HG03469 (cell line): ENCODE measurements at regions not wholly inside any gene's neighbourhood (a gene's known extent, or its start where the extent isn't known, plus 50 kb on each side); places are given as distances from the start of the nearest gene placed in this dataset.
A peak's percentile ranks its signal among the peaks of the same experiment; 100 is the strongest.

Experiments used
- ATAC-seq: cut with Tn5 transposase; IDR thresholded peaks from one replicate; pipeline ENCODE4 v1.9.1; 2021; ENCODE audit warnings: mild to moderate bottlenecking, moderate library complexity, moderate number of reproducible peaks; ENCODE audit not compliant: unreplicated experiment

DNA sequence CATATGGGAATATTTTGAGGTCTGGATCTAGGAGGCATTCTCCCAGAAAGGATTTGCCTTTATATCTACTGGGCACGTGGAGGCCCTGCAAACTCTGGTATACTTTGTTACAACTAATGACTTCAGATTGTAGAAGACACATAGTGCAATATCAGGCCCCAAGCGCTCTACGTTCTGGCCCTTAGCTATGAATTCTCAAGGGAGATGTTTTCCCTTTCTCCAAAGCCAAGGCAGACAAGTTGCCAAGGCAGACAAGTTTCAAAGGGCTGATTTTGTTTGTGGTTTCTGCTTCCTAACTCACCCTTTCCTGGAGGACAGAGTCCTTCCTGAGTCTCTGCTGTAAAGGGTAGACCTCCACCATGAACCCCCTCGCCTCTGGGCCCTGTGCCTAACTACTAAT lies 99.4 kb upstream of the CTTNBP2 start:
- ATAC-seq, result no peak

DNA sequence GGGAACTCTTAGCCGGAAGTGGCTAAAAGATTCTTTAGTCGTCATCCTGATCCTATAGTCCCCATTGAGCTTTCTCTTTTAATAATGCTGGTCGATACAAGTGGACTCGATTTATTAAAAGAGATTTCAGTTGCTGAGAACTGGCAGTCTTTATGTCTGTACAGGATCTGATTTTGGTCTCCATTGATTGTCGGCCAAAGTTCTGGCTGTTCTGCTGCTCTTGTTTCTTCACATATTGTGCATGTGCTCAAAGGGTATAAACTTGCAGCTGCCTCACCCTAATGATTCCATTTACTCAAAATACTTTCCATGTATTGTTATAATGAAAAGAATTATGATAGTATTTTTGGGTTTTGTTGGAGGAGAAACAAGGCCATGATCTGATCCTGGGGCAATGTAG lies 100.7 kb upstream of the CTTNBP2 start:
- ATAC-seq, result no peak

DNA sequence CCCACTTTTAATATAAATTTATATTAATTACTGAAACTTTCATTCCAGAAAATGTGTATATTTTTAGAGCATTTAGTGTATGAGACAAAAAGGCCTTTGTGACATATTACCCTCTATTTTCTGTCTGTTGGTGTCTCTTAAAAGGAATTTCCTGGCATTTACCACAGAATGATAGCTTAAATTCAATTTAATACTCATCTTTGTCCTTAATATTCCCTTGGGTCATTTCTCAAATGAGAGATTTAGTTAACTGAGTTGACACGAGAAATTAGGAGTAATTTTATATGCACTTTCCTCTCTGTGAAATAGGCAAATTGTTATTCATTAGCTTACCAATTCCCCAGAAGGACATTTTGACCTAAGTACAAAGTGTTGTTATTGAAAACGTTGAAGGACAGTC lies 101.7 kb upstream of the CTTNBP2 start:
- no peak for ATAC-seq

DNA sequence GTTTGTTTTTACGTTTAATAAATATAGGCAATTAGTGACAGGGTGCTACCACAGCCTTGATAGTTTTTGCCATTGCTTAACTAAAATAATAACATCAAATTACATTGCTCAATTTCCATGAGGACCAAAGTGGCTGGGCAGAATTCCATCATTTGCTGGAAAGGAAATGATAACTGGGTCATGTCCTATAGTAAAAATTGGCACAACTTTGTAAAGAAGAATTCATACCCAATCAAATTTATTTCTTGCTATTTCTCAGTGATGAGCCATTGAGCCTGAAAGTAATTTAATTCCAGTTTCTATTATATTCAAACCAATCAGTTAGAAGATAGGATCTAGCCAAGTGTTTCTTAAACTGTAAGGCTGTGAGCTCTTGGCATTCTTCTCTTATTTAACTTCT lies 102.2 kb upstream of the CTTNBP2 start:
- ATAC-seq, result no peak

DNA sequence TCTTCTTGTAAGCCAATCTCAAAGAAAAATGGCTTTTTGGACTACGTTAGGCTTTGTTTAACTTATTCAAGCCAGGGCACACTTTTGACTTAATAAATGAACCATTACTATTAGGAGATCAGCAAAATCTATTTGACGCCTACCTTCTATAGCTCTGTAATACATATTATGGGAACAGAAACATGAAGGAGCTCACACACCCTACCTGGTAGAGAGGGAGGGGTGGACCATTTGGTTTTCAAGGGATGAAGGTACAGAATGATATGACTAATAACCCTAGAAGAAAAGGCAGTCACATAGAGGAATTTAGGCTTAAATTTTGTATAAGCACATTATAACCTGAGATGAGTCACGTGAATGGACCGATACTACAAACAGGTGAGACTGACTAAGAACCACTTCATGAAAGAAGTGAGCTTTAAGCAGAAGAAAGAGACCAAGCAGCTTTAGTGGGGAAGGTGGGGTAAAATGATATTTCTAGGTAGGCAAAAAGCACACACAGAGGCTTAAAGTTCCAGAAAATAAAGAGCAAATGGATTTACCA lies 106.8 kb upstream of the CTTNBP2 start:
- ATAC-seq, result no peak

DNA sequence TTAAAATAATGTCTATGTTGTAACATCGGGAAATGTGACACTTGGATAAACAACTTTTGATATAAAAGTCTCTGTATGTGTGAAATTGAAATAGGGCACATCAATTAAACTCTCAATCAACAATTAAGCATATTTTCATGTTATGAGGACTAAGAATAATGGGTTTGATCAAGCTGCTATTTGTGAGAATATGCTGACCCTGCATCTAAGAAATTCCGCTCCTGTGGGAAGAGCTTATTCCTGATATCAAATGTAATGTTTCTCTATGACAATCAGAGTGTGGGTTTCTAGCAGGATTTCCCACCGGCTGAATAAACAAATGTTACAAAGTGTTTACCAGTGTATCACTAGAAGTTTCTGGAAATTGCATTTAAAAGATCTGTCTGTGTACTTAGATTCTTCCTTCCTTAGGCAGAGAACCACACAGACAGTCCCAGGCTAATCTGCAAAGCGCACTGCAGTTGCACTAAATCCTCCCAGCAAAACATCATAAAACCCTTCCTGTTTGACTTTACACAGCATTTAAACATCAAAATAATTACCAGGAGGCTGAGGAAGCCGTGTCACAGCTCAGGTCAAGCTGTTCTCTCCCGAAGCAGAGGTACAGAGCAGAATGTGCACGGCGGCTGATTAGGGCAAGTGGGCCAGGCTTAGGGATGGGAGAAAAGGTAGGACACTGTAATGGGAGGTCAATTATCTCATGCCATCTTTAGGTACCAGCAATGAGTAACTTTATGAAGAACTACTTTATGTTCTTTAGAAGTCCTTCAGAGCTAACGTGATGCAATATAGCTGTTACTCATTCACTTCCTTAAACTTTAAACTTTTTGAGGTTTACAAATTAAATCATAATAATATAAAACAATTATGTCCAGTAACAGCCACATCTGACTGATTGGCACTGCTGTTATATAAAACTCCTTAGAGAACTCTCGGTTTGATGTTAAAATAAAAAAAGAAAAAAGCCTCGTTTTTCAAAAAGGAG lies 109.1 kb upstream of the CTTNBP2 start:
- no peak for ATAC-seq

DNA sequence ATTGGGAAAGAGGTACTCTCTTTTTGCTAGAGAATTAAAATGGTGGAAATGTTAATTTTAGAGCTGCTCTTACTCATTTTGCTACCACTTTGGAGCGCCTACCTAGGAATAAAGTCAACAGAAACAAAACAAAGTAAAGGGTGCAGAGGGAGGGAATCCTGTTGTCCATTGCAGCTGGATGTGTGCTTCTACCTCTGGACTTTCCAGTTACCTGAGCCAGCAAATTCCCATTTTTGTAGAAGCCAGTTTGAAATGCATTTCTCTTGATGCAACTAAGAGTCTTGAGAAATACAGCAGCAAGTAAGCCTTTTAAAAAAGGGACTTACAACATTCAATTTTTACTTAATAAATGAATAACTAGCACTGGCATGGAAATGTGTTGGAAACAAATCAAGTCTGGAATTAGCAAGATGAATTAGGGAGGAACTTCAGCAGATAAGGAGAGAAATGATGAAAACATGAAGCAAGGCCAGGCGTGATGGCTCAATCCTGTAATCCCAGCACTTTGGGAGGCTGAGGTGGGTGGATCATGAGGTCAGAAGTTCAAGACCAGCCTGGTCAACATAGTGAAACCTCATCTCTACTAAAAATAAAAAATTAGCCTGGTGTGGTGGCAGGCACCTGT lies 113.5 kb upstream of the CTTNBP2 start:
- no peak for ATAC-seq

DNA sequence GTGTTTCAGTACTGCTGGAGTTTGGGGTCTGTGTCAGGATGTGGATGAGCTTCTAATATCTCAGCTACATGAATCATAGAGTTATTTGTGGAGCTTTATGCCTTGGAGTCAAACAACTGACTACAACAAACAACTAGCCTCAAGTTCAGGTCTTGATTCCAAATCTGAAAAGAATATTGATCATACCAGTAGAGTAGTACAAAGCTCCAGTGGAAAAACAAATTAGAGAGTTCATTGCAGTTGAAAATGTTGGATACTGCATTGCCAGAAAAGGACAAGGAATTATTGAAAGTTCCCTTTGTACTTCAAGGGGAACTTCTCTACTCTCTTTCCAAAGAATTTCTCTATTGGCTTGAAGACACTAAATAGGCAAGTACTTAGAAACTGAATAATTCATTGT lies 117.6 kb upstream of the CTTNBP2 start:
- ATAC-seq, result no peak

DNA sequence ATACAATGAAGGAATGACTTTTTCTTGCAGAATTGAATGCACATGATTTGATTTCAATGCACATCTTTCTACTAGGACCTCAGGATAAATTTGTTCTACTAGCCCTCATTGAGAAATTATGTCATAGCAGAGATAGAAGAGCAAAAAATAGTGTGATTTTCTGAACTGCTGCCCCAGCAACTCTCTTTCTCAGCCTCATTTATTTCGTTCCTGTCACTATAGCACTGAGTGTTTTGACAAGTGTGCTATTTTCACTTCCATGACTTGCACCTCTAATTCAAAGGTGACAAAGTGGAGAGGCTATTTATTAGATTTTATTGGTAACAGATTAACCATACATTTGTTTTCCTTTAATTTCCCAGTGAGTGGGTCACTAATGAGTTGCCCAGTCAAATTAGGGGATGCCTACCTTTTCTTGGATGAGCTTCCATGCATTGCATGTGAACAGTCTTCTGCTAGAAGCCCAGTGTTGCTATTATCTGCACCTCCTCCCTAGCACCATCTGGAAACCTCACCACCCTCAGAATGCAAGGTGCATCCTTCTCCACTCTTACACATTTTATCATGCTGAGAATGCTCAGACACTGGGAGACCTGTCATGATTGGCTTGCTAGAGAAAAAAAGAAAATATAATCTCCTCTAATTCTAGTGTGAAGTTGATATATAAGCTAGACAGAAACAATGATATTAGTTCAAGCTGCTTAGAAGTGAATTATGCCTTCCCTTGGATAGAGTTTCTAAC lies 119.6 kb upstream of the CTTNBP2 start:
- no peak for ATAC-seq

DNA sequence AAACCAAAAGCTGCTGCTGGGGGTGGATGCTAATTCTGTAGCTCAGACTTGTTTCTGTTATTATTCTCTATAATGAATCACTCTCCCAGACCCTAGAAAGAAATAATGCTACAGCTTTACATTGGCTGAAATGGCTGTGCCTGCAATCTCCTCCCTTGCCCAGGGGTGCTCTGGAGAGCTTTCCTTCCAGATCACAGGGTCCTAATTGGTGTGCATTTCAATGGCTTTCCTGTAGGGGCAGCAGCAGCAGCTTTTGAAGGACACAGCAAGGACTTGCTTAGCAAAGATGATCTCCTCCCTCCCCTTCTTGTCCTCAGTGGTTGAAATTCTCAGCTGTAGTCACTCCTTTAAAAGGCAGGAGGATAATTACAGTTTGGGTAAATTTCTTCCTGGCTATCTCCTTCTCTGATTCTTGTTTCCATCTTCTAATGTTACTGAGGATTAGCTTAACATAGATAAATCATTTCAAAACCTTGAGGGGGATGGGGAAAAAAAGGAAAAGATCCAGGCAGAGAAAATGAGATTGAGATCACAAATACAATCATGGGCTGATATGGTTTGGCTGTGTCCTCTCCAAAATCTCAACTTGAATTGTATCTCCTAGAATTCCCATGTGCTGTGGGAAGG lies 120.2 kb upstream of the CTTNBP2 start:
- peak; percentile 98 for ATAC-seq

DNA sequence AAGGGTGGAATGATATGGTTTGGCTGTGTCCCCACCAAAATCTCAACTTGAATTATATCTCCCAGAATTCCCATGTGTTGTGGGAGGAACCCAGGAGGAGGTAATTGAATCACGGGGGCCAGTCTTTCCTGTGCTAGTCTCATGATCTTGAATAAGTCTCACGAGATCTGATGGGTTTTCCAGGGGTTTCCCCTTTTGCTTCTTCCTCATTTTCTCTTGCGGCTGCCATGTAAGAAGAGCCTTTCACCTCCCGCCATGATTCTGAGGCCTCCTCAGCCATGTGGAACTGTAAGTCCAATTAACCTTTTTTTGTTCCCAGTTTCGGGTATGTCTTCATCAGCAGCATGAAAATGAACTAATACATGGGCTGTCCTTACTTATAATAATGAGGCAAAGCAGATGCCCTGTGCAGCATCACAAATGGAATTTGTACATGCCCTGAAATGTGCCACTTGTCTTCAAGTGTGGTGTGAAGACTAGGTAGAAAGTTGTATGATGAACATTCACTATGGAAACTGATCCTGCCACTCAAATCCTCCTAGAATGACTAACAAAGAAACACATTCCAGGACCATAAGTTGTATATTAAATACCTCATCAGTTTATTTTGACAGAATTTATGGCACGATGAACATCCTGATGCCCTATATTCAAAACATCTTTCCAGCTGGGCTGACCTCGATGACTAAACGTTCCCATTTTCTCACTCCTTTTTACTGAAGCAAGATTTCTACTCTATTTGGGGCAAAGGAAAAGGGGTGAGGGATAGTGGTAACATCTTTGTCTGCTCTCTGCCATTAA lies 122.8 kb upstream of the CTTNBP2 start:
- no peak for ATAC-seq

DNA sequence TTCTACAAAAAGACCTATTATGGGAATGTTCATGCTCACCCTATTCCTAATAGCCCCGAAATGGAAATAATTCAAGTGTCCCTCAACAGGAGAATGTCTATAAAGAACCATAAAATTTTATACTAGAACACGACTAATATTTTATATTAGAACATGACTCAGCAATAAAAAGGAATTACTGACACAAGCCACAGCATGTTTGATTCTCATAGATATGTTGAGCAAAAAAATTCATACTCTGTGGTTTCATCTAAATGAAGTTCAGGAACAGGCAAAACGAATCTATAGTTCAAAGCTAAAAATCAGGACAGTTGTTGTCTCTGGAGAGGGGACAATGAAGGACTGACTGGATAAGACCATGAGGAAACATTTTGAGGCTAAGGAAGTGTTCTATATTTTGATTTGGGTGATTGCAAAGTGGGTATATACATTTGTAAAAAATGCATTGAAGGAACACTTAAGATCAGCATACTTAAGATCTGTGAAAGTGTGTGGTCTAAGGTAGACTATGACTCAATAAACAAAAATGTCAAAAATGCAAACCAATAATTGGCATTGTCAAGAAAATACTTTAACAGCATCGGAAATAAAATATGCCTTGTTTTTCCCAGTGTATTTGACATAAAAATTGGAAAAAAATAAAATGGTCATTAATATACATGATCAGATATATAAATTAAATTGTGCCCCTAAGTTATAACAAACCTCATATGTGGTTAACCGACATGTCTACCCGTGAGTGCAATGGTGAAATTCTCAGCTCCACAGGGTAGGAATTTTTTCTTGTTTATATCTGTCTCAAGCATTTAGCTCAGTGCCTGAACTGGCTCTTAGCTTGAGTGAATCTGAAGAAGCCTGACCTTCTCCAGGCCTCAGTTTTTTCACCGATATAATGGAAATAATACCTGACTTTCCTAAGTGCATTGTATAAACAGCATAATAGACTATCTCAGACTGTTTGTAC lies 124.9 kb upstream of the CTTNBP2 start:
- no peak for ATAC-seq

DNA sequence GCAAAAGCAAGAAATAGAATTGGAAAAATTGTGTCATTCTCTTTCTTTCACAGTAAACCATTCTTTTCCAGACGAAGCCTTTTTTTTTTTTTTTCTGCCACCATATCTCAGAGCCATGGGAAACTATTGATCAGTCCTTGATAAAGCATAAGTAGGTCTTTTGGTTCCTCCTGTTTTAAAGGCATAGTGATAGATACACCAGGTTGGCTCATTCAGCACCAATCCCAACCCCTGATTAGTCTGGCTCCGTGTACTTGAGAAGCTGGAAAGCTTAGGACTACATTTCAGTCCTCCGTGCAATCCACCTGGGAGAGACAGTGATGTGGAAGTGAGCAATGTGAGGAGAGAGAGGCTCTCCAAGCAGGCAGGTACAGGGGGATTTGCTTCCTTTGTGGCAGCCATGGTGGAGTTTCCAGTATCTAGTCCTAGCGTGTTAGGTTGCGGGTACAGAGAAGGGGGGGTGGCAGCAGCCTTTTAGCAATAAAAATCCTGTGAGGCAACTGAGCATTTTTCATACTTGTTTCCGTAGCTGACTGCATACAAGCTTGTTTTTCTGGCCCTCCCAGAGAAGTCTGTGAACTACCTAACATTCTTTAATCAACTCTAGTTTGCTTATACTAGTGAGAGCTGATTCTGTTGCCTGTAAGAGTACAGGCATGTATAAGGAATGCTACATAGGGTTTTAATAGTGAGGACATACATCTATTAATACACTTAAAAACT lies 127.4 kb upstream of the CTTNBP2 start:
- ATAC-seq, result no peak

DNA sequence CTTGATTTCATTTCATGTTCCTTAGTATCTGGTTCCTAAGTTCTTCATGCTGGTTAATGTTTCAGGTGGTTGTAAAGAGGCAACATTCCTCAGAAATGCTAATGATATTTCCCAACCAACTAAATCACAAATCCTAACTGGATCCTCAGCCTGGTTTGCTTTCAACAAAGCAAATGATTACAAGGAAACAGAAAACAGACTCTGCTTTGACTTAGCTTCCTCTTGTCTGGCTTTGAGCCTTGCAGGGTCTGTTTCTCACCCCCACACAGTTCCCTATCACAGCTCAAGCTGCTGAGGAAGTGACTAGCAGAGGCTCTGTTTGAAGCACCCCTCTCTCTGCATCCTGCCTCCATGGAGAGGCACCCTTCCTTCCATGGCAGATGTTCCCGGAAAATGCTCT lies 130.2 kb upstream of the CTTNBP2 start:
- no peak for ATAC-seq

DNA sequence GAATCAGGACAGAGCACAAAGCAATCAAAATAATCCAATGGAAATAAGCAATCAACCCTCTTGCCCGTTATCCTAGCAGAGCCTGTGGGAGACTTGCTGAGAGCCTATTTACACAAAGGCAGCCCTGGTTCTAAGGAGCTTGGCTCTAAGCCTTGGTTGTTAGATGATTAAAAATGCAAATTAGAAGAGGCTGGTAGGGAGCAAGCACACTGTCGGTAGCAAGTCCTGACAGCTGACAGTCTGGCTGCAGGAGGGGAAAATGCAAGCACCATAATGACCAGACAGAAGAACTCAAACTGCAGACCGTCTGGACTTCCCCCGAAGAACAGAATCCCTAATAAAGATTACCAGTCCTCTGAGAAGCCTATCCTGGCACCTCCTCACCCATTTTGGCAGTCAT lies 131.8 kb upstream of the CTTNBP2 start:
- ATAC-seq, result no peak

DNA sequence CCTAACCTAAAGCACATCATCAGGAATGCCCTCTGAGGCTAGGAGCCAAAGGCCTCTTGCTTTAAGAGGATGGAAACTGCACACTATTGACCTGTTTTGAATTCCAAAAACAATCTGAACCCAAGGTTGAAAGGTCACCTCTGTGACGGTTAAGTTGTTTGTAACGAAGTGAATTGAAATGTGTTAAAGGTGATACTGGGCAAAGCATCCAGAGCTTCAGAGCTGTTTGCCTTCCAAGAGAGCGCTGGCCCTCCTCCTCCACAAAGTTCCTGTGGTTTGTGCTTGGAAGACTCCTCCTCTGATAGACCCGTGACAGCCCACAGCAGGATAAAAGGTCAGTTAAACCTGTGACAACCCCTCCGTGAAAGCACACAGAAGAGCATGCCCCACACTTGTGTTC lies 133.7 kb upstream of the CTTNBP2 start:
- ATAC-seq, result no peak

DNA sequence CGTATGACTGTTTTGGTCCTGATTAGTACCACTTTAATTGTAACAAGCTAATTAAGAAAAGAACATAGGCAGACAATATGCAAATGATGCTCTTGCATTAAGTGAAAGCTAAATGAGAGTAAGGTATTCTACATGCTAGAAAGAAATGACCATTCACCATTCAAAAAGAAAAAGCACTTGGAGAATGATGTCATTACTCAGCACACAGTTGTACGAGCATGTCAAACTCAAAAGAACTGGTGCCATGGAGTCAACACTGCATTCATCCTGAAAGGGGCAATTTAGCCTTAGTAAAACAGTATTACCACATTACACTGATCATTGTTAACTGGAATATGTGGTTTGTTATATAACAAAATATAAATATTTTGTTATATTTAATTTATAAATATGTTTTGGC lies 136.2 kb upstream of the CTTNBP2 start:
- ATAC-seq, result no peak

DNA sequence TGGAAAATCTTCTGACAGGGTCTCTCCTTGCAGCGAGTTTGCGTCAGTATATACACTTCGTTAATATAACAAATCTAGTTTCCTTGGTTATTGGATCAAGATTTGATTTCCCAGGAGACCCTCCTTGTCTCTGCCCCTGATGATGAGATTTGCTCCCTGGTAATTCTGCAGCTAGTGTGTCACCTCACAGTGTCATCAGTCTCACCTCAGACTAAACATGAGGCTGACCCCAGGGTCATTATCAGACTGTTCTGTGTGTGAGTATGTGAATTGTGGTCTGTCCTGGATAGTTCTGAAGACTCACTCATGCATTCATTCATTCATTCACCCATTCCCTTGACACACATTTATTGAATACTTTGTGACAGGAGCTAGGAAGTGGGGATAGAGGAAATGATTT lies 138.4 kb upstream of the CTTNBP2 start:
- ATAC-seq, result no peak
